ENCODE measurements at regions not wholly inside any gene's neighbourhood (a gene's known extent, or its start where the extent isn't known, plus 50 kb on each side); places are given as distances from the start of the nearest gene placed in this dataset.

DNA sequence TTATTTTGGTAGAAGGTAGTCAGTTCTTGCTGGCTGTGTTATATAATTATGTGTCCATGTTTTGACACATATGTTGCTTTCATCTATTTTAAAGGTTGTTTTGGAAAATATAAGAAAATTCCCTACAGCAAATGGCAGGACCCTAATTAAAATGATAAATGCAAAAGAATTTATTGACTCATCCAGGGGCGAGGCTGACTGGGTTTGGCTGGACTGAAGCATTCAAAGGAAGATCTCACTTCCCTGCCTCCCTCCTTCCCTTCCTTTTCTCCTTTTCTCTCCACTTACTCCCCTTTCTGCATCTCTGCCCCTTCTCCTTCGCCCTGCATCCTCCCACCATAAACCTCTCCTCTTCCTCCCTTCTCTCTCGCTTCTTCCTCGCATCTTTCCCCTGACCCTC is 129.6 kb downstream of the SNAPC1 start:
- TF ChIP-seq, protein P1, sequence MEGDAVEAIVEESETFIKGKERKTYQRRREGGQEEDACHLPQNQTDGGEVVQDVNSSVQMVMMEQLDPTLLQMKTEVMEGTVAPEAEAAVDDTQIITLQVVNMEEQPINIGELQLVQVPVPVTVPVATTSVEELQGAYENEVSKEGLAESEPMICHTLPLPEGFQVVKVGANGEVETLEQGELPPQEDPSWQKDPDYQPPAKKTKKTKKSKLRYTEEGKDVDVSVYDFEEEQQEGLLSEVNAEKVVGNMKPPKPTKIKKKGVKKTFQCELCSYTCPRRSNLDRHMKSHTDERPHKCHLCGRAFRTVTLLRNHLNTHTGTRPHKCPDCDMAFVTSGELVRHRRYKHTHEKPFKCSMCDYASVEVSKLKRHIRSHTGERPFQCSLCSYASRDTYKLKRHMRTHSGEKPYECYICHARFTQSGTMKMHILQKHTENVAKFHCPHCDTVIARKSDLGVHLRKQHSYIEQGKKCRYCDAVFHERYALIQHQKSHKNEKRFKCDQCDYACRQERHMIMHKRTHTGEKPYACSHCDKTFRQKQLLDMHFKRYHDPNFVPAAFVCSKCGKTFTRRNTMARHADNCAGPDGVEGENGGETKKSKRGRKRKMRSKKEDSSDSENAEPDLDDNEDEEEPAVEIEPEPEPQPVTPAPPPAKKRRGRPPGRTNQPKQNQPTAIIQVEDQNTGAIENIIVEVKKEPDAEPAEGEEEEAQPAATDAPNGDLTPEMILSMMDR (IDR thresholded peaks at IDR 0.05): no peak
- no peak for TF ChIP-seq POLR2A (IDR thresholded peaks at IDR 0.05)

All from adrenal gland (tissue), 5 donors.